ENCODE measurements at regions not wholly inside any gene's neighbourhood (a gene's known extent, or its start where the extent isn't known, plus 50 kb on each side); places are given as distances from the start of the nearest gene placed in this dataset.

GRCh38 chr4:188904617-188905016 is 765.4 kb downstream of the TRIML1 start:
- Mint-ChIP-seq H3K4me1 (no peaks in the 10 kb centered on the region), H3K27me3 (no peaks in the 10 kb centered on the region), H3K27ac (no peak overlapping the region), H3K36me3 (ENCODE audit: low read depth) (no peaks in the 10 kb centered on the region), H3K9me3 (peaks cover 6% of the 10 kb centered on the region), H3K4me3 (no peak overlapping the region)
- intact Hi-C loops (cut with micrococcal nuclease): no loop called here
- no peak for DNase-seq

GRCh38 chr4:188905248-188905647 is 766.0 kb downstream of the TRIML1 start:
- H3K4me1 Mint-ChIP-seq: no peaks in the 10 kb centered on the region
- peaks cover 6% of the 10 kb centered on the region for H3K9me3 Mint-ChIP-seq
- no peak overlapping the region for H3K27ac Mint-ChIP-seq
- H3K4me3 Mint-ChIP-seq: no peak overlapping the region
- no peaks in the 10 kb centered on the region for H3K27me3 Mint-ChIP-seq
- DNase-seq: no peak
- intact Hi-C loops (cut with micrococcal nuclease): no loop called here
- H3K36me3 Mint-ChIP-seq (ENCODE audit: low read depth): no peaks in the 10 kb centered on the region

GRCh38 chr4:188911199-188911598 is 772.0 kb downstream of the TRIML1 start:
- H3K36me3 Mint-ChIP-seq (ENCODE audit: low read depth): no peaks in the 10 kb centered on the region
- H3K27ac Mint-ChIP-seq: no peak overlapping the region
- H3K27me3 Mint-ChIP-seq: no peaks in the 10 kb centered on the region
- H3K9me3 Mint-ChIP-seq: no peaks in the 10 kb centered on the region
- DNase-seq: no peak
- no peaks in the 10 kb centered on the region for H3K4me1 Mint-ChIP-seq
- intact Hi-C loops (cut with micrococcal nuclease): no loop called here
- H3K4me3 Mint-ChIP-seq: no peak overlapping the region

- Mint-ChIP-seq H3K36me3 (ENCODE audit: low read depth) (no peaks in the 10 kb centered on the region), H3K9me3 (no peaks in the 10 kb centered on the region), H3K4me1 (no peaks in the 10 kb centered on the region), H3K27me3 (no peaks in the 10 kb centered on the region), H3K27ac (no peak overlapping the region), H3K4me3 (no peak overlapping the region)
- DNase-seq: no peak
- intact Hi-C loops (cut with micrococcal nuclease): no loop called here
These were observed 772.5 kb downstream of the TRIML1 start for GRCh38 chr4:188911707-188912106.

GRCh38 chr4:188915175-188915574 is 775.9 kb downstream of the TRIML1 start:
- intact Hi-C loops (cut with micrococcal nuclease): no loop called here
- no peaks in the 10 kb centered on the region for H3K4me1 Mint-ChIP-seq
- no peaks in the 10 kb centered on the region for H3K36me3 Mint-ChIP-seq (ENCODE audit: low read depth)
- H3K9me3 Mint-ChIP-seq: peaks cover 5% of the 10 kb centered on the region
- H3K4me3 Mint-ChIP-seq: no peak overlapping the region
- H3K27ac Mint-ChIP-seq: no peak overlapping the region
- no peaks in the 10 kb centered on the region for H3K27me3 Mint-ChIP-seq
- DNase-seq: no peak

GRCh38 chr4:188918787-188919186 is 779.5 kb downstream of the TRIML1 start:
- H3K27me3 Mint-ChIP-seq: no peaks in the 10 kb centered on the region
- no peak overlapping the region for H3K4me3 Mint-ChIP-seq
- no peak for DNase-seq
- no peak overlapping the region for H3K27ac Mint-ChIP-seq
- intact Hi-C loops (cut with micrococcal nuclease): no loop called here
- peaks cover 5% of the 10 kb centered on the region for H3K9me3 Mint-ChIP-seq
- H3K36me3 Mint-ChIP-seq (ENCODE audit: low read depth): no peaks in the 10 kb centered on the region
- no peaks in the 10 kb centered on the region for H3K4me1 Mint-ChIP-seq

GRCh38 chr4:188930822-188931221 is 791.6 kb downstream of the TRIML1 start:
- Mint-ChIP-seq H3K4me1 (no peaks in the 10 kb centered on the region), H3K27ac (no peak overlapping the region), H3K9me3 (peaks cover 7% of the 10 kb centered on the region), H3K27me3 (no peaks in the 10 kb centered on the region), H3K4me3 (no peak overlapping the region), H3K36me3 (ENCODE audit: low read depth) (no peaks in the 10 kb centered on the region)
- intact Hi-C loops (cut with micrococcal nuclease): no loop called here
- DNase-seq: no peak

GRCh38 chr4:188934320-188934962 is 795.2 kb downstream of the TRIML1 start:
- intact Hi-C loops (cut with micrococcal nuclease): no loop called here
- Mint-ChIP-seq H3K27ac (no peak overlapping the region), H3K9me3 (no peaks in the 10 kb centered on the region), H3K36me3 (ENCODE audit: low read depth) (no peaks in the 10 kb centered on the region), H3K4me1 (no peaks in the 10 kb centered on the region), H3K4me3 (no peak overlapping the region), H3K27me3 (no peaks in the 10 kb centered on the region)
- no peak for DNase-seq

- Mint-ChIP-seq H3K27ac (no peak overlapping the region), H3K27me3 (no peaks in the 10 kb centered on the region), H3K36me3 (ENCODE audit: low read depth) (no peaks in the 10 kb centered on the region), H3K9me3 (peaks cover 4% of the 10 kb centered on the region), H3K4me1 (no peaks in the 10 kb centered on the region), H3K4me3 (no peak overlapping the region)
- DNase-seq: no peak
- intact Hi-C loops (cut with micrococcal nuclease): no loop called here
These were observed 802.4 kb downstream of the TRIML1 start for GRCh38 chr4:188941524-188942119.

GRCh38 chr4:188942606-188943005 is 803.4 kb downstream of the TRIML1 start:
- no peak for DNase-seq
- intact Hi-C loops (cut with micrococcal nuclease): no loop called here
- Mint-ChIP-seq H3K27ac (no peak overlapping the region), H3K4me1 (no peaks in the 10 kb centered on the region), H3K9me3 (peaks cover 4% of the 10 kb centered on the region), H3K4me3 (no peak overlapping the region), H3K27me3 (no peaks in the 10 kb centered on the region), H3K36me3 (ENCODE audit: low read depth) (no peaks in the 10 kb centered on the region)

GRCh38 chr4:188949596-188949995 is 810.4 kb downstream of the TRIML1 start:
- Mint-ChIP-seq H3K27ac (no peak overlapping the region), H3K4me1 (no peaks in the 10 kb centered on the region), H3K9me3 (peaks cover 7% of the 10 kb centered on the region), H3K36me3 (ENCODE audit: low read depth) (no peaks in the 10 kb centered on the region), H3K4me3 (no peak overlapping the region), H3K27me3 (no peaks in the 10 kb centered on the region)
- intact Hi-C loops (cut with micrococcal nuclease): no loop called here
- no peak for DNase-seq

GRCh38 chr4:188955066-188955465 is 815.8 kb downstream of the TRIML1 start:
- Mint-ChIP-seq H3K27ac (no peak overlapping the region), H3K4me1 (no peaks in the 10 kb centered on the region), H3K27me3 (no peaks in the 10 kb centered on the region), H3K9me3 (peaks cover 15% of the 10 kb centered on the region), H3K36me3 (ENCODE audit: low read depth) (no peaks in the 10 kb centered on the region), H3K4me3 (no peak overlapping the region)
- intact Hi-C loops (cut with micrococcal nuclease): no loop called here
- no peak for DNase-seq

GRCh38 chr4:188956566-188956965 is 817.3 kb downstream of the TRIML1 start:
- Mint-ChIP-seq H3K27ac (no peak overlapping the region), H3K9me3 (peaks cover 12% of the 10 kb centered on the region), H3K27me3 (no peaks in the 10 kb centered on the region), H3K4me3 (no peak overlapping the region), H3K36me3 (ENCODE audit: low read depth) (no peaks in the 10 kb centered on the region), H3K4me1 (no peaks in the 10 kb centered on the region)
- no peak for DNase-seq
- intact Hi-C loops (cut with micrococcal nuclease): no loop called here

- Mint-ChIP-seq H3K4me1 (no peaks in the 10 kb centered on the region), H3K9me3 (peaks cover 12% of the 10 kb centered on the region), H3K27me3 (no peaks in the 10 kb centered on the region), H3K4me3 (no peak overlapping the region), H3K27ac (no peak overlapping the region), H3K36me3 (ENCODE audit: low read depth) (no peaks in the 10 kb centered on the region)
- DNase-seq: no peak
- intact Hi-C loops (cut with micrococcal nuclease): no loop called here
These were observed 819.1 kb downstream of the TRIML1 start for GRCh38 chr4:188958346-188958745.

GRCh38 chr4:188959424-188959823 is 820.2 kb downstream of the TRIML1 start:
- Mint-ChIP-seq H3K4me1 (no peaks in the 10 kb centered on the region), H3K27me3 (no peaks in the 10 kb centered on the region), H3K4me3 (no peak overlapping the region), H3K36me3 (ENCODE audit: low read depth) (no peaks in the 10 kb centered on the region), H3K9me3 (peaks cover 12% of the 10 kb centered on the region), H3K27ac (no peak overlapping the region)
- no peak for DNase-seq
- intact Hi-C loops (cut with micrococcal nuclease): no loop called here

All from activated CD4-positive, alpha-beta T cell treated with anti-CD3 and anti-CD28 coated beads, Interleukin-2, amount 10 ng/mL, durations not matched to agents 24 days and 14 days (primary cell).